WTC11 (cell line): ENCODE measurements at regions not wholly inside any gene's neighbourhood (a gene's known extent, or its start where the extent isn't known, plus 50 kb on each side); places are given as distances from the start of the nearest gene placed in this dataset.

Source experiments
- CREB1 ChIP-seq: sonication (generic); formaldehyde crosslinking; IDR thresholded peaks from 2 replicates; pipeline ENCODE4 v1.8.0; 2023; ENCODE audit warnings: mild to moderate bottlenecking, missing genetic modification reagents
- E2F1 ChIP-seq: sonication (generic); formaldehyde crosslinking; IDR thresholded peaks from 2 replicates; pipeline ENCODE4 v1.8.0; 2022; ENCODE audit warnings: mild to moderate bottlenecking, missing genetic modification reagents
- ETV6 ChIP-seq: sonication (generic); formaldehyde crosslinking; IDR thresholded peaks from 2 replicates; pipeline ENCODE4 v1.8.1; 2022; ENCODE audit warnings: mild to moderate bottlenecking, missing genetic modification reagents
- FOXK1 ChIP-seq: sonication (generic); formaldehyde crosslinking; IDR thresholded peaks from 2 replicates; pipeline ENCODE4 v1.8.0; 2022; ENCODE audit warnings: mild to moderate bottlenecking, moderate library complexity, missing genetic modification reagents
- KAT7 ChIP-seq: sonication (generic); formaldehyde crosslinking; IDR thresholded peaks from 2 replicates; pipeline ENCODE4 v1.8.1; 2023; ENCODE audit warnings: missing genetic modification reagents, mild to moderate bottlenecking, borderline replicate concordance
- USF2 ChIP-seq: sonication (generic); formaldehyde crosslinking; IDR thresholded peaks from 2 replicates; pipeline ENCODE4 v1.8.1; 2023; ENCODE audit warnings: mild to moderate bottlenecking, missing genetic modification reagents, moderate library complexity
- TF ChIP-seq, protein P1 (sequence below): fragments of 200-600 bp; IDR thresholded peaks from 2 replicates; pipeline ENCODE4 v1.8.0; 2022; ENCODE audit warnings: antibody characterized with exemption
- TF ChIP-seq, protein P2 (sequence below): sonication (generic); formaldehyde crosslinking; IDR thresholded peaks from 2 replicates; pipeline ENCODE4 v1.8.0; 2022; ENCODE audit warnings: mild to moderate bottlenecking, missing genetic modification reagents

GRCh38 chr9:90991953-90992352 is 190.3 kb downstream of the SYK start:
- TF ChIP-seq, protein P1, sequence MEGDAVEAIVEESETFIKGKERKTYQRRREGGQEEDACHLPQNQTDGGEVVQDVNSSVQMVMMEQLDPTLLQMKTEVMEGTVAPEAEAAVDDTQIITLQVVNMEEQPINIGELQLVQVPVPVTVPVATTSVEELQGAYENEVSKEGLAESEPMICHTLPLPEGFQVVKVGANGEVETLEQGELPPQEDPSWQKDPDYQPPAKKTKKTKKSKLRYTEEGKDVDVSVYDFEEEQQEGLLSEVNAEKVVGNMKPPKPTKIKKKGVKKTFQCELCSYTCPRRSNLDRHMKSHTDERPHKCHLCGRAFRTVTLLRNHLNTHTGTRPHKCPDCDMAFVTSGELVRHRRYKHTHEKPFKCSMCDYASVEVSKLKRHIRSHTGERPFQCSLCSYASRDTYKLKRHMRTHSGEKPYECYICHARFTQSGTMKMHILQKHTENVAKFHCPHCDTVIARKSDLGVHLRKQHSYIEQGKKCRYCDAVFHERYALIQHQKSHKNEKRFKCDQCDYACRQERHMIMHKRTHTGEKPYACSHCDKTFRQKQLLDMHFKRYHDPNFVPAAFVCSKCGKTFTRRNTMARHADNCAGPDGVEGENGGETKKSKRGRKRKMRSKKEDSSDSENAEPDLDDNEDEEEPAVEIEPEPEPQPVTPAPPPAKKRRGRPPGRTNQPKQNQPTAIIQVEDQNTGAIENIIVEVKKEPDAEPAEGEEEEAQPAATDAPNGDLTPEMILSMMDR: no peak
- no peak for TF ChIP-seq USF2 (CRISPR knock-in tag)
- TF ChIP-seq, protein P2, sequence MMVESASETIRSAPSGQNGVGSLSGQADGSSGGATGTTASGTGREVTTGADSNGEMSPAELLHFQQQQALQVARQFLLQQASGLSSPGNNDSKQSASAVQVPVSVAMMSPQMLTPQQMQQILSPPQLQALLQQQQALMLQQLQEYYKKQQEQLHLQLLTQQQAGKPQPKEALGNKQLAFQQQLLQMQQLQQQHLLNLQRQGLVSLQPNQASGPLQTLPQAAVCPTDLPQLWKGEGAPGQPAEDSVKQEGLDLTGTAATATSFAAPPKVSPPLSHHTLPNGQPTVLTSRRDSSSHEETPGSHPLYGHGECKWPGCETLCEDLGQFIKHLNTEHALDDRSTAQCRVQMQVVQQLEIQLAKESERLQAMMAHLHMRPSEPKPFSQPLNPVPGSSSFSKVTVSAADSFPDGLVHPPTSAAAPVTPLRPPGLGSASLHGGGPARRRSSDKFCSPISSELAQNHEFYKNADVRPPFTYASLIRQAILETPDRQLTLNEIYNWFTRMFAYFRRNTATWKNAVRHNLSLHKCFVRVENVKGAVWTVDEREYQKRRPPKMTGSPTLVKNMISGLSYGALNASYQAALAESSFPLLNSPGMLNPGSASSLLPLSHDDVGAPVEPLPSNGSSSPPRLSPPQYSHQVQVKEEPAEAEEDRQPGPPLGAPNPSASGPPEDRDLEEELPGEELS: no peak
- TF ChIP-seq FOXK1 (CRISPR knock-in tag): no peak
- TF ChIP-seq KAT7 (CRISPR knock-in tag): no peak
- TF ChIP-seq E2F1: no peak
- TF ChIP-seq ETV6 (CRISPR knock-in tag): no peak
- TF ChIP-seq CREB1 (CRISPR knock-in tag): no peak
